OCI-LY3 (cell line): ENCODE measurements at regions not wholly inside any gene's neighbourhood (a gene's known extent, or its start where the extent isn't known, plus 50 kb on each side); places are given as distances from the start of the nearest gene placed in this dataset.
"Not testable (repeated sequence)": the region's sequence is repeated elsewhere in the genome, so short reads cannot be mapped to it uniquely, and the experiment has no call there.

Experiments used
- H2AFZ ChIP-seq: fragments of 200-600, 300-600 bp; shearing (Covaris generic); 2 replicates; pipeline ENCODE4 v1.6.0; 2014; ENCODE audit warnings: antibody characterized with exemption, low read depth, low read length
- H3K27ac ChIP-seq: fragments of 200-600, 300-600 bp; sonication (generic); 2 replicates; pipeline ENCODE4 v1.5.1; 2014; ENCODE audit warnings: mild to moderate bottlenecking, low read length, moderate library complexity, mixed read lengths
- H3K27me3 ChIP-seq: fragments of 200-600, 300-600 bp; sonication (generic); 2 replicates; pipeline ENCODE4 v1.6.1; 2014; ENCODE audit warnings: low read depth, low read length, mixed read lengths
- H3K36me3 ChIP-seq: fragments of 200-600, 300-600 bp; sonication (generic); replicated peaks from 2 replicates; pipeline ENCODE3; 2014; ENCODE audit warnings: low read depth, low read length, mixed read lengths
- H3K4me1 ChIP-seq: fragments of 300-600, 200-600 bp; sonication (generic); 2 replicates; pipeline ENCODE4 v1.6.1; 2014; ENCODE audit warnings: low read length, mixed read lengths
- H3K4me2 ChIP-seq: fragments of 200-600, 300-600 bp; sonication (generic); 2 replicates; pipeline ENCODE4 v1.6.1; 2014; ENCODE audit warnings: low read length, mixed read lengths
- H3K4me3 ChIP-seq: fragments of 300-600, 200-600 bp; sonication (generic); 2 replicates; pipeline ENCODE4 v1.5.1; 2014; ENCODE audit warnings: antibody characterized with exemption, mild to moderate bottlenecking, low read length, moderate library complexity
- H3K79me2 ChIP-seq: fragments of 300-600, 200-600 bp; shearing (Covaris generic); 2 replicates; pipeline ENCODE4 v1.6.1; 2014; ENCODE audit warnings: mild to moderate bottlenecking, low read length, mixed read lengths
- H3K9ac ChIP-seq: fragments of 300-600, 200-600 bp; shearing (Covaris generic); 2 replicates; pipeline ENCODE4 v1.6.0; 2014; ENCODE audit warnings: mild to moderate bottlenecking, low read length, moderate library complexity
- H3K9me3 ChIP-seq: fragments of 200-600, 300-600 bp; shearing (Covaris generic); 2 replicates; pipeline ENCODE4 v1.6.1; 2014; ENCODE audit warnings: low read length, mixed read lengths; ENCODE audit not compliant: insufficient read depth
- H4K20me1 ChIP-seq: fragments of 200-600, 300-600 bp; sonication (generic); 2 replicates; pipeline ENCODE4 v1.6.1; 2016; ENCODE audit warnings: low read length, mixed read lengths; ENCODE audit not compliant: insufficient read depth
- EZH2phosphoT487 ChIP-seq: fragments of 200-600 bp; shearing (Covaris generic); IDR thresholded peaks from 2 replicates; pipeline ENCODE4 v1.6.1; 2018; ENCODE audit warnings: antibody characterized with exemption, mixed run types, low read depth
- TF ChIP-seq, protein P1 (sequence below): fragments of 200-600, 300-600 bp; sonication (generic); IDR thresholded peaks from 2 replicates; pipeline ENCODE4 v1.5.1; 2014; ENCODE audit warnings: antibody characterized with exemption, low read length, low read depth

DNA sequence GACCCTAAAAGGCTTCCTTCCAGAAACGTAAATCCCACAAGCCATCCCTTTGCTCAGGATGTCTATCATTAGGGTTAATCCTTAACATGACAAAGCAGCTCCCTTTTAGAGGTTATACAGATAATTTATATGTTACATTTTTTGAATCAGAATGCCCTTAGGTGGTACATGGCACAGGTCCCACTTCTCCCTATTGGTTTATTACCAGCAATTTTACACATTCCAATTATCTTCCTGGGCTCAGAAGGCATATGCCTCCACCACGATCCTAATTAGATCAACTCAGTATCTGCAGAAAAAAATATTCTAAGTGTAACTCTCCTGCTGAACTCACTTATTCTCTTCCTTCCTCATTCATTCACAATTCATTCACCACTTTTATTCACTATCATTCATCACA lies 507.0 kb upstream of the MAP2 start:
- Histone ChIP-seq H3K4me3 (no peak overlapping the region), H3K27me3 (no peaks in the 10 kb centered on the region), H3K79me2 (no peaks in the 10 kb centered on the region), H2AFZ (no peak overlapping the region), H4K20me1 (no peaks in the 10 kb centered on the region), H3K4me1 (peaks cover 6% of the 10 kb centered on the region), H3K36me3 (no peaks in the 10 kb centered on the region), H3K27ac (no peak overlapping the region), H3K4me2 (no peak overlapping the region), H3K9ac (no peak overlapping the region), H3K9me3 (no peaks in the 10 kb centered on the region)
- TF ChIP-seq EZH2phosphoT487 = no peak
- TF ChIP-seq, protein P1, sequence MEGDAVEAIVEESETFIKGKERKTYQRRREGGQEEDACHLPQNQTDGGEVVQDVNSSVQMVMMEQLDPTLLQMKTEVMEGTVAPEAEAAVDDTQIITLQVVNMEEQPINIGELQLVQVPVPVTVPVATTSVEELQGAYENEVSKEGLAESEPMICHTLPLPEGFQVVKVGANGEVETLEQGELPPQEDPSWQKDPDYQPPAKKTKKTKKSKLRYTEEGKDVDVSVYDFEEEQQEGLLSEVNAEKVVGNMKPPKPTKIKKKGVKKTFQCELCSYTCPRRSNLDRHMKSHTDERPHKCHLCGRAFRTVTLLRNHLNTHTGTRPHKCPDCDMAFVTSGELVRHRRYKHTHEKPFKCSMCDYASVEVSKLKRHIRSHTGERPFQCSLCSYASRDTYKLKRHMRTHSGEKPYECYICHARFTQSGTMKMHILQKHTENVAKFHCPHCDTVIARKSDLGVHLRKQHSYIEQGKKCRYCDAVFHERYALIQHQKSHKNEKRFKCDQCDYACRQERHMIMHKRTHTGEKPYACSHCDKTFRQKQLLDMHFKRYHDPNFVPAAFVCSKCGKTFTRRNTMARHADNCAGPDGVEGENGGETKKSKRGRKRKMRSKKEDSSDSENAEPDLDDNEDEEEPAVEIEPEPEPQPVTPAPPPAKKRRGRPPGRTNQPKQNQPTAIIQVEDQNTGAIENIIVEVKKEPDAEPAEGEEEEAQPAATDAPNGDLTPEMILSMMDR = no peak

DNA sequence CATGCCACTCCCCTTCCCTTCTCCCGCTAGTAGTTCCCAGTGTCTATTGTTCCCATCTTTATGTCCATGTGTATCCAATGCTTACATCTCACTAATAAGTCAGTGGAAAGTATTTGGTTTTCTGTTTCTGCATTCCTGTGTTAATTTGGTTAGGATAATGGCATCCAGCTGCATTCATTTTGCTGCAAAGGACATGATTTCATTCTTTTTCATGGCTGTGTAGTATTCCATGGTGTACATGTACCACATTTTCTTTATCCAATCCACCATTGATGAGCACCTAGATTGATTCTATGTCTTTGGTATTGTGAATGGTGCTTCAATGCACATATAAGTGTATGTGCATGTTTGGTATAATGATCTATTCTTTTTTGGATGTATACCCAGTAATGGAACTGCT lies 502.5 kb upstream of the MAP2 start:
- H3K9ac ChIP-seq, H2AFZ ChIP-seq, H3K27ac ChIP-seq, H3K27me3 ChIP-seq, H3K4me2 ChIP-seq, H3K9me3 ChIP-seq, H3K79me2 ChIP-seq, H3K4me3 ChIP-seq, H4K20me1 ChIP-seq, H3K4me1 ChIP-seq, H3K36me3 ChIP-seq: not testable (repeated sequence)

DNA sequence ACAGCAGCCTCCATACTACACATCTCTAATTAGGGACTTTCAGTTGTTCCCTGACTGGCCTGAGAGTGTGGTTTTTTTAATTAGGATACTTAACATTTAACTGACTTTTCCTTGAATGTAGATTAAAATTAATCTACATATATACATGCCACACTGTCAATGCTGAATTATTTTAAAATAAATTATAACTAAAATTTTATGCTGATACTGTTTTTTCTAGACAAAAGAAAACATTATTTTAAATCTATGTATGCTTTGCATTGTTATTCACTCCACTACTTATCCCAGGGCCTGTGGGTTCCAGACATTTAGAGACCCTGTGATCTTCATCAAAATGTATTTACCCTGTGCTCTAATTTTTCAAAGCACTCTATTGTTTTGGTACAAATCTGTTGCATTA lies 496.0 kb upstream of the MAP2 start:
- H3K4me3 ChIP-seq = no peak overlapping the region
- no peaks in the 10 kb centered on the region for H3K36me3 ChIP-seq
- H2AFZ ChIP-seq = no peak overlapping the region
- H3K4me2 ChIP-seq = no peak overlapping the region
- H3K4me1 ChIP-seq = no peaks in the 10 kb centered on the region
- H3K27me3 ChIP-seq = no peaks in the 10 kb centered on the region
- H3K79me2 ChIP-seq = no peaks in the 10 kb centered on the region
- H3K9me3 ChIP-seq = no peaks in the 10 kb centered on the region
- TF ChIP-seq, protein P1 = no peak
- no peak overlapping the region for H3K9ac ChIP-seq
- H3K27ac ChIP-seq = no peak overlapping the region
- no peaks in the 10 kb centered on the region for H4K20me1 ChIP-seq

DNA sequence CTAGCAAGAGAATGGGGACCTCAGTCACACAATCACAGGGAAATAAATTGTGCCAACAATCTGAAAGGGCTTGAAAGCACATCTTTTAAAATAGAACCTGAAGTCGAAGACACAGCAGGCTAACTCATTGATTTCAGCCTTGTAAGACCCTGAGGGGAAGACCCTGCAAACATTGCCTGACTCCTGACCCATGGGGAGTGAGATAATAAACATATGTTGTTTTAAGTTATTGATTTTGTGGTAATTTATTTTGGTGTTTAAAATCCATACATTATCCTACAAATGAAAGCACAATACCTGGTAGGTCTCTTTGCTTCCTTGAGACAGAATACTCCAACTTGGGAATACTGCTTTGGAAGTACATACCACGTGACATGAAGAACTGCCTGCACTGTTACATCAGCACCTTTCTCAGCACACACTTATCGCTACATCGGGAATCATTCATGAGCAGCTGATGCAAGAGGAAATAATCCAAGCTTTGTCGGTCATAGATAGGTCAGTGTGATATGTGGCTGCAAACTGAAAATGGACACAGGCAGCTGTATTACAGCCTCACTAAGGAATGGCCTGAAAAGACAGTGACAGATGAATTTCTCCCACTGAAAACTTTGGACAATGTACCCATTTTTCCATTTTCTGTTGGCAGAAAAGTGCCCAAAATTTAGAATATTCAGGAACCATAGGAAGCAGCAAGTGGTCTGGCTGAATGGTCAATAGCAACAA lies 494.5 kb upstream of the MAP2 start:
- H3K9me3 ChIP-seq = no peaks in the 10 kb centered on the region
- no peaks in the 10 kb centered on the region for H3K36me3 ChIP-seq
- no peaks in the 10 kb centered on the region for H3K27me3 ChIP-seq
- H3K4me3 ChIP-seq = no peak overlapping the region
- no peaks in the 10 kb centered on the region for H4K20me1 ChIP-seq
- no peaks in the 10 kb centered on the region for H3K79me2 ChIP-seq
- H2AFZ ChIP-seq = no peak overlapping the region
- no peak for TF ChIP-seq EZH2phosphoT487
- TF ChIP-seq, protein P1 = no peak
- H3K4me2 ChIP-seq = no peak overlapping the region
- no peak overlapping the region for H3K9ac ChIP-seq
- H3K27ac ChIP-seq = no peak overlapping the region
- no peaks in the 10 kb centered on the region for H3K4me1 ChIP-seq
